Renal cortex interstitium (tissue), 11 donors: ENCODE measurements at regions not wholly inside any gene's neighbourhood (a gene's known extent, or its start where the extent isn't known, plus 50 kb on each side); places are given as distances from the start of the nearest gene placed in this dataset.

Experiments used
- DNase-seq, 11 donors: peaks; one replicate each; pipeline ENCODE4 v3.0.0-alpha.2; 2013; ENCODE audit warnings: low read depth in 9 of 11, low spot score in 4 of 11; ENCODE audit errors: extremely low read depth in 1 of 11

DNA sequence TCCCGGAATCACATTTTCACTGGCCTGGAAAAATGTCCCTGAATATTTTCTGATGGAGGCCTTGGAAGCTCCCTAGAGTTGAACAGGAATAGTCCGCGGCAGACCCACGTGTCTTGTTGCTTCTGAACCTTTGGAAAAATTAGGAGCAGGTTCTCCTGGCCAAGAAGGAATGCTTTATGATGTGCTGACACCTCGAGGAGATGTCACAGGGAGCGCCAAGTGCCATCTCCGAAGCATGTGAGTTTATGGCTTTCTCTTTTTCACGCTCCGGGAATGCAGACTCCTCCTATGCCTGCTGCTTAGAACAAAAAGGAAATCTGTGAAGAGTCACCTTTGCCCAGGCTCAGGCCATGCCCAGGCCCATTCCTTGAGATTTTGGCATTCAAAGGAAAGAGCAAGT, 84.6 kb downstream of the BOD1 start:
- no peak for DNase-seq

- no peak for DNase-seq
Observed at GRCh38 chr5:173530547-173530946, 85.9 kb downstream of the BOD1 start.

GRCh38 chr5:173529861-173530260, 86.6 kb downstream of the BOD1 start:
- DNase-seq: no peak

DNA sequence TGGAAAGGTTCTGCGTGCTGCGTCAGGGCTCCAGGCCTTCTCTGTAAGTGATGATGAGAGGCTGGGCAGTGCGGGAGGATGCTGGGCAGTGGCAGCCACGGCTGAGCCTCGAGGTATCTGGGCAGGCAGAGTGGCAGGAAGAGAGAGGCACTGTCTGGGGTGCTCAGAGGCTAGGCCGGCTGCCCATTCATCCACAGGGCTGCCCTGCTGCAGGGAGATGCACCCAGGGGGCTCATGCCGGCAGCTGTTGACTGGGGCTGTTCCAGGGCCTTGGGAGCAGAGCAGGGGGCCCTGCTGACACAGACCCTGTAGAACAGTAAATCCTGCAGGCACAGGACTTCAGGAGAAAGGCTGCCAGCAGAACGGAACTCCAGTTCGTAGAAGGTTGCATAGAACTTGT, 88.8 kb downstream of the BOD1 start:
- DNase-seq: no peak

- no peak for DNase-seq
Observed at GRCh38 chr5:173524136-173524535, 92.3 kb downstream of the BOD1 start.

GRCh38 chr5:173523388-173523787, 93.1 kb downstream of the BOD1 start:
- no peak for DNase-seq

- no peak for DNase-seq
Observed at GRCh38 chr5:173522518-173522917, 93.9 kb downstream of the BOD1 start.

DNA sequence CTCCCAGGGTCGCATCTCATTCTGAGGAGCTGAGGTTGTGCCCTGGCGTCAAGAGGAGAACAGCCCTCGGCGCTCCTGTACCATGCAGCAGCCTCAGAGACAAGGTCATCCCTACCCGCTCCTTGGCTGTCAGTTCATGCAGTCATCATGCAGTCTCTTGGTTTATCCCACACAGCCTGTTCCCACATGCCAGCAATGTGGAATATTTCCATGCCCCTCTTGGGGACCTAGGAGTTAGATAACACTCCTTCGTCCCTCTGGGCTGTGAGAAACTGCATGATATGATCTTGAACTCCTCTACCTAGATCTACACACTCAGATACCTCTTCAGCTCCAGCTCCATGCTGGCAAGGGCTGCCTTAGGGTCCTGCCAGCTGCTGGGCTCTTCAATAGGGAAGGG, 97.6 kb downstream of the BOD1 start:
- DNase-seq: no peak

DNA sequence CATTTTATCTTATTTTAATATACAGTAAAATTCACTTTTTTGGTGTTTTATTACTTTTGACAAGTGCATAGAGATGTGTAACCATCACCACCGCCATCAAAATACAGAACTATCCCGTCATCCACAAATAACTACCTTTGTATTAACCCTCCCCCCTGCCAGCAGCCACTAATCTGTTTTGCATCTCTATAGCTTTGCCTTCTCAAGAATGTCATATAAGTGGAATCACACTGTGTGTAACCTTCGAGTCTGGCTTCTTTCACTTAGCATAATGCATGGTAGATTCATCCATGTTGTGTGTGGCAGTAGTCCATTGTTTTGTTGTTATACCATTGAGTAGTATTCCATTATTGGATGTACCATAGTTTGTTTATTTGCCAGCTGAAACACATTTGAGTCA, 98.8 kb downstream of the BOD1 start:
- no peak for DNase-seq

GRCh38 chr5:173515526-173515925, 100.9 kb downstream of the BOD1 start:
- DNase-seq: no peak

DNA sequence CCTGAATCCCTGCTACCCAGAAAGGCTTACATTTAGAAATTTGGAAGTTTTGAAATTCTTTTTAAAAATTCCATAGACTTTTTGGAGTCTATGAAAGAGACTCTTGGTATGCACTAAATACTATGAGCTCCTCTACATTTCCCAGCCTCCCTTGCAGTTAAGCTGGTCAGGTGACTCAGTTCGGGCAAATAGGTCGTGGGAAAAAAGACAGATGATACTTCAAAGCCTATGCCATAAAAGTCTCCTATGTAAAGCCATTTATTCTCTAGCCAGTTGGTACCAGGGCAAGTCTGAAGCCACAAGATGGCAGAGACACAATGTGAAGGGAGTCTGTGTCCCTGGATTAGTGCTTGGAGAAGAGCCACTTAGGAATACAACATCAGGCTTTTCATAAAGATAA, 101.8 kb downstream of the BOD1 start:
- DNase-seq: no peak

DNA sequence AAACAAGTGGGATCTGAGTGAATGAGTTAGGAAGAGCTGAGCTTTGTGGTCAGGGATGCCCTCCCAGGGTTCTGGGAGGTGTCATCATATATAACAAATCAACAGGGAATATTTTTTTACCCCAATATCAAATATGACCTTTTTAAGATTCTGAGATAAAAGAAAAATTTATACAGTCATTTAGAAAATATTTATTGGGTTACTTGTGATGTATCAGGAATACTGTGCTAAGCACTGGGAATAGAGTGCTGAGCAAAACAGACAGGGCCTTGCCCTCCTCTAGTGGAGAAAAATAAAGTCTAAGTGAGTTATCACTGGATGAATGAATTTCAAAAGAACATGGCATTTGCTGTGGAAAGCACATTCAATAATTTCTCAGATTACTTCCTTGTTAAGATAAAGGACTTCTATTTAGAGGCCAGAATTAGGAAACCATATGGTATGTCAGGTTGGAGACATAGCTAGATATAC, 102.9 kb downstream of the BOD1 start:
- no peak for DNase-seq

DNA sequence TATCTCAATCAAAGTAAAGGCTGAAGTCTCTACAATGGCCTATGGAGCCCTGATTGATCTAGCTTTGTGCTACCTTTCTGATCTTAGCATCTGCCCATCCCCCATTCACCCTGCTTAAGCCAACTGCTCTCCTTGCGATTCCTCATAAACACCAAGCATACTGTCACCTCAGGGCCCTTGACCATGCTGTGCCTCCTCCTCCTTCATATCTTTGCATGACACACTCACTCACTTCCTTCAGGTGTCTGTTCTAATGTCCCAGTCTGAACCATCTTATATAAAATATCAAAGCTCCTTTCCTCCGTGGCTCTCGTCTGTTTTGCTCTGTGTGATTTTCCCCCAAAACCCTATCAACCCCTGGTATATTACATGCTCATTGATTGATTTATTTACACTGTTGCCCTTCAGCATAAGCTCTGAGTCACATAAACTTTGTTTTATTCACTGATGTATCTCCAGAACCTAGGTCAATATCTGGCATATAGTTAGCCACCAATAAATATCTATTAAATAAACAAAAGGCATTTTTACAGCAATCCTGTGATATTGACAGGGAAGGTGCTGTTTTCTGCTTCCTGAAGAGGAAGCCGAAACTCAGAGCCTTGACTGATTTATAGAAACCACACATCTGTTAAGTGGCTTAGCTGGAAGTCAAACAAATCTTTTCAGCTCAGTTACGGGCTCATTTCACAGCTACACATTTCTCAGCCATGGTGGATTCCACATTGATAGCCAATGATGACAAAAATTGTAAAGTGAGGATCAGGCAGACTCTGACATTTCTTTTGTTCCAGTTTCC, 103.6 kb downstream of the BOD1 start:
- DNase-seq: no peak

- DNase-seq: no peak
Observed at GRCh38 chr5:173509060-173509459, 107.4 kb downstream of the BOD1 start.

DNA sequence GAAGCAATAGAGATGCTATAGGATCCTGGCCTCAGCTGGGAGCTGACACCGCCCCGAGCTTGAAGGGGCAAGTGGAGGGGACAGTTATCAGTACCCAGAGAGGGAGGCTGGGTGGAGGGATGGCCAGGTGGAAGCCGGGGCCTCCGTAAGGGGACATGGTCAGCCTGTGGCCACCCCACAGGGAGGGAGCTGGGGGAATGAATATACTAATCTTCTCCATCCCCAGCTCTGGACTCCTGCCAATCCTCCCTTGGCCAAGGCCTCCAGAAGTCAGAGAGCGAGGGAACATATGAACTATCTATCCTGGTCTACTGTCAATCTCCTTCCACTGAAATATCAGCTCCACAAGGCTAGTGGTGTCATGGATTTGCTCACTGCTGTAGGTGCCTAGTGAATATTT, 109.3 kb downstream of the BOD1 start:
- DNase-seq: no peak

DNA sequence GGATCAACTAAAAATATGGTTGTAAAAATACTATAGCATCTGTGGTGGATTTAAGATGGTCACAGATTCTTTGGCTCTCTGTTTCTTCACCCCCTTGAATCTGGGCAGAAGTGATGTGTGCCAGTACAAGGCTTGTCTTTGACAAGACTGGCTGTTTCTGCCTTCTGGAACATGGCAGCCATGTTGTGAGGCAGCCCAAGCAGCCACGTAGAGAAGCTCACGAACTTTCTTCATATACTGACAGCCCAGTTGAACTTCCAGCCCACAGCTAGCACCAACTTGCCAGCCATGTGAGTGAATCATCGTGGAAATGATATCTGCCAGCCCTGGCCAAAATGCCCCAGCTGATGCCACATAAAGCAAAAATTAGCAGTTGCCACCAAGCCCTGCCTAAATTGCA, 110.8 kb downstream of the BOD1 start:
- no peak for DNase-seq

DNA sequence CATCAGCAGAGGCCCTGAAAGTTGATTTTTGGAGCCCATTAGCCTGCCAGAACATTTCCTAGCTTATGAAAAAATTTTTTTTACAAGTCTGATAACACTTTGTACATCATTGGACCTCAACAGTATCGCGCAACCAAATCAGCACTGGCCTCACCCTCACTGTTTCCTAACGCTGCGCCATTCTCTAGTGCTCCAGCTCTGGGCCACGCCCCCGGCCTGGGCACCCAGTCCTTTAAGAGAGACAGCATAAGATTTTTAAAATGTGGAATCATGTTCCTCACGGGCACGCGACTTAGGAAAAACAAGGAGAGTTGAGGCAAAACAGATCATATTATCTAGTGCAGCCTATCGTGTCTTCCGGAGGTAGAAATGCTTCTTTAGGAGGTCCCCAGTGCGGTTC, 114.5 kb downstream of the BOD1 start:
- no peak for DNase-seq

DNA sequence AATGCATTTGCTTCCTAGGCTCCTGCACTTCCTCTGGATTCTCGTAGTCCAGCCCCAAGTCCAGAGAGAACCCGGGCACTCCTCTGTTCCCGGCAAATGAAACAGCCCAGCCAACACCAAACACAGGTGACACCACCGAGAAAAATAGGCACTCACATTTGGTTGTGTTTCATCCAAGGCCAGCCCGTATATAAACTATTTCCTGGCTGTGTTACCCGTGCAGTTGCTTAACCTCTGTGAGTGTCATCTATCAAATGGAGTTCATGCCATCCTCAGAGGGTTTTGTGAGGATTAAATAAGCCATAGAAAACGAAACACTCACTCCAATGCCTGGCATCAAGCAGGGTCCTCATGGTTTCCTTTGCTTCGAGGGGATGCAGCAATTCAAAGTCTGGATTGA, 115.2 kb downstream of the BOD1 start:
- DNase-seq: no peak

- no peak for DNase-seq
Observed at GRCh38 chr5:173500213-173500560, 116.3 kb downstream of the BOD1 start.

DNA sequence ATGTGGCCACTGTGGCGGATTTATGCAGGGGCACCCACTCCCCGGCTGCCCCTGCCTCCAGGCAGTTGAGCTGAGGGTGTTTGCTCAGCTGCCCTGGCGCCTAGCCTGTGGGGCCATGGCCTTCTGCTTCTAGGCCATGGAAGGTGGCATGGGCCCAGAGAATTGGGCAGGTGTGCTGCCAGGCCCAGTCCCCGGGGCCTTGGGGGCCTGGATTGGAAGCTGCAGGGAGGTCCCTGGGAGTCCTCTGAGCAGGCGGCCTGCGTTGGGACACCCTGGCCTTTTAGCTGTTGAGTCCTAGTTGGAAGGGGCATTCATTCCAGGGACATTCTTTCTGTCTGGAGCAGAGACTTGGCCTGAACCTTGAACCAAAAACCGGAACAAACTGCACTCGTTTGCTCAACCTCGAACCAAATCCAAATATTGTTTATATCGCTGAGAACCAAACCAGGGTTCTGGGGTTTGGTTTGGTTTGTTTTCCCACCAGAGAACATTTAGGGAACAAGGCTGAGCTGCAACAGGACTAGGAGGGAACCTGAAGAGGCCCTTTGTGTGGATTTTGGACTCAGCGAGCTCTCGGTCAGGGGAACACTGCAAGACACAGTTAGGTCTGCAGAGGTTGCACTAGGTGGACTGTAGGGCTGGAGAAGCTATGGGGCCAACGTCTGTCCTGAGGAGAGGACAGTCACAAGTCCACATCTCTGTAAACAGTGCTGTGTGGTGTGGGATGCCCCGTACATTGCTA, 116.8 kb downstream of the BOD1 start:
- no peak for DNase-seq
